ENCODE measurements at regions not wholly inside any gene's neighbourhood (a gene's known extent, or its start where the extent isn't known, plus 50 kb on each side); places are given as distances from the start of the nearest gene placed in this dataset.

DNA sequence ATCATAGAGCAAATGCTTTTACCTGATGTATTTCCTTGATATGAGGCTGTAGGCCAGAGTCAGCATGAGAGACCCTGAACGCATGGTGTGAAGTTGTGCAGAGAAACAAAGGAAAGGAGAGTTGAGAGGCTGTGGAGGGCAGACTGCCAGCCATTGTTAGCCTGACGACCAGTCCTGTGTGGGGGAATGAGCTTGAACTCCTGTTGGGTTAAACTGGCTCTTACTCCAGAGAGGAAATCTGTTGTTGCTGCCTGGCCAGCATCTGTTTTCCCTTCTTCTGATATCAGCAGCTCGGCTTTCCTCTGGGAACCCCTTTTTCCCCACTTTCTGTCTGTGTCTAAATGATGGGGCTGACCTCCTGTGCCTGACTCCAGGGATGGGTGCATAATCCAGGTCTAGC, 158.2 kb upstream of the ZFP64 start:
- no peak overlapping the region for H3K4me3 ChIP-seq
- no peaks in the 10 kb centered on the region for H3K27me3 ChIP-seq (ENCODE audit: insufficient read depth, low read depth)
- intact Hi-C loops (cut with micrococcal nuclease; ENCODE audit: unreplicated experiment) = no loop called here
- H3F3A ChIP-seq (ENCODE audit: insufficient read depth, low read depth) = no peaks in the 10 kb centered on the region
- H2AFZ ChIP-seq = no peak overlapping the region
- no peak overlapping the region for H3K4me2 ChIP-seq
- no TSS peak for BruUV-seq (replicated peaks)
- H4K20me1 ChIP-seq (ENCODE audit: insufficient read depth) = no peaks in the 10 kb centered on the region; the same call in 1 of the 2 replicates
- H3K9me2 ChIP-seq (ENCODE audit: insufficient read depth) = no peaks in the 10 kb centered on the region
- CTCF ChIA-PET = no interaction called here
- POLR2A ChIA-PET (ENCODE audit: unreplicated experiment) = no interaction called here
- no peak for DNase-seq
- H3K4me1 ChIP-seq (replicated peaks; ENCODE audit: insufficient read depth) = peaks cover 10% of the 10 kb centered on the region
- H3K36me3 ChIP-seq (ENCODE audit: low read depth) = no peaks in the 10 kb centered on the region
- no peak overlapping the region for H3K27ac ChIP-seq
- TF ChIP-seq, protein P1, sequence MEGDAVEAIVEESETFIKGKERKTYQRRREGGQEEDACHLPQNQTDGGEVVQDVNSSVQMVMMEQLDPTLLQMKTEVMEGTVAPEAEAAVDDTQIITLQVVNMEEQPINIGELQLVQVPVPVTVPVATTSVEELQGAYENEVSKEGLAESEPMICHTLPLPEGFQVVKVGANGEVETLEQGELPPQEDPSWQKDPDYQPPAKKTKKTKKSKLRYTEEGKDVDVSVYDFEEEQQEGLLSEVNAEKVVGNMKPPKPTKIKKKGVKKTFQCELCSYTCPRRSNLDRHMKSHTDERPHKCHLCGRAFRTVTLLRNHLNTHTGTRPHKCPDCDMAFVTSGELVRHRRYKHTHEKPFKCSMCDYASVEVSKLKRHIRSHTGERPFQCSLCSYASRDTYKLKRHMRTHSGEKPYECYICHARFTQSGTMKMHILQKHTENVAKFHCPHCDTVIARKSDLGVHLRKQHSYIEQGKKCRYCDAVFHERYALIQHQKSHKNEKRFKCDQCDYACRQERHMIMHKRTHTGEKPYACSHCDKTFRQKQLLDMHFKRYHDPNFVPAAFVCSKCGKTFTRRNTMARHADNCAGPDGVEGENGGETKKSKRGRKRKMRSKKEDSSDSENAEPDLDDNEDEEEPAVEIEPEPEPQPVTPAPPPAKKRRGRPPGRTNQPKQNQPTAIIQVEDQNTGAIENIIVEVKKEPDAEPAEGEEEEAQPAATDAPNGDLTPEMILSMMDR (conservative IDR thresholded peaks at IDR 0.05) = no peak
- no peak for TF ChIP-seq EZH2 (IDR thresholded peaks at IDR 0.05; ENCODE audit: low read depth)
- no peaks in the 10 kb centered on the region for H3K9me3 ChIP-seq (ENCODE audit: insufficient read depth, low read depth)
- 0 out of 2 replicates have a peak, but pooled peaks cover 8% of the 10 kb centered on the region for H3K79me2 ChIP-seq (ENCODE audit: low read depth)

DNA sequence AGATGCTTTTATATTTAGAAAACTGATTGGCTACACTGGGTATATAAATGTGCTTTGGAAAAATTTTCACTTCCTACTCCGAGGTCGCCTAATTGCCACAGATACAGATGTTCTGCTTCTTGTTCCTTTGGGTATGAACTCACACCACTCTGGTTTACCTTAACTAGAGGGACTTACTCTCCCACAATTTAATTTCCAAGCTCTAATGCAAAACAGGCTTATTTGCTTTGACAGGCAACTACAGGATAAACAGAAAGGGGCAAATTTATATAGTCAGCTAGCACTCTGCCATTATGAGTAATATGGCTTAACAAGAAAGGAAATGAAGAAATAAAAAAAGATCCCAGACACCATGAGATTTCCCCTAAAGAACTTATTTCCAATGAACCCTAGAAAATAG, 156.9 kb upstream of the ZFP64 start:
- POLR2A ChIA-PET (ENCODE audit: unreplicated experiment) = no interaction called here

GRCh38 chr20:52346797-52347196, 155.2 kb upstream of the ZFP64 start:
- no peak overlapping the region for H3K27ac ChIP-seq
- H3K79me2 ChIP-seq (ENCODE audit: low read depth) = 0 out of 2 replicates have a peak, but pooled peaks cover 17% of the 10 kb centered on the region
- peaks cover 10% of the 10 kb centered on the region for H3K4me1 ChIP-seq (replicated peaks; ENCODE audit: insufficient read depth)
- H2AFZ ChIP-seq = no peak overlapping the region
- TF ChIP-seq, protein P1 (conservative IDR thresholded peaks at IDR 0.05) = no peak
- TF ChIP-seq EZH2 (IDR thresholded peaks at IDR 0.05; ENCODE audit: low read depth) = no peak
- H3K4me2 ChIP-seq = 0 out of 2 replicates have a peak overlapping the region, but pooled peaks have one; percentile 2
- H4K20me1 ChIP-seq (ENCODE audit: insufficient read depth) = no peaks in the 10 kb centered on the region
- ChIA-PET POLR2A (ENCODE audit: unreplicated experiment) (no interaction called here), CTCF (no interaction called here)
- intact Hi-C loops (cut with micrococcal nuclease; ENCODE audit: unreplicated experiment) = no loop called here
- peak in 1 of 2 experiments; percentile 65 for DNase-seq
- no peaks in the 10 kb centered on the region for H3K9me2 ChIP-seq (ENCODE audit: insufficient read depth)
- BruUV-seq (replicated peaks) = no TSS peak
- H3K9me3 ChIP-seq (ENCODE audit: insufficient read depth, low read depth) = no peaks in the 10 kb centered on the region
- H3K4me3 ChIP-seq = no peak overlapping the region
- H3K27me3 ChIP-seq (ENCODE audit: insufficient read depth, low read depth) = no peaks in the 10 kb centered on the region
- H3F3A ChIP-seq (ENCODE audit: insufficient read depth, low read depth) = no peaks in the 10 kb centered on the region
- H3K36me3 ChIP-seq (ENCODE audit: low read depth) = no peaks in the 10 kb centered on the region

More for the DNA sequence above, 156.9 kb upstream of the ZFP64 start:
- H4K20me1 ChIP-seq (ENCODE audit: insufficient read depth) = no peaks in the 10 kb centered on the region; the same call in 1 of the 2 replicates
- H3K27ac ChIP-seq = no peak overlapping the region
- CTCF ChIA-PET = no interaction called here
- intact Hi-C loops (cut with micrococcal nuclease; ENCODE audit: unreplicated experiment) = no loop called here
- DNase-seq = no peak
- no peak overlapping the region for H2AFZ ChIP-seq
- peaks cover 10% of the 10 kb centered on the region for H3K4me1 ChIP-seq (replicated peaks; ENCODE audit: insufficient read depth)
- no peak for TF ChIP-seq EZH2 (IDR thresholded peaks at IDR 0.05; ENCODE audit: low read depth)
- TF ChIP-seq, protein P1 (conservative IDR thresholded peaks at IDR 0.05) = no peak
- H3K36me3 ChIP-seq (ENCODE audit: low read depth) = no peaks in the 10 kb centered on the region
- BruUV-seq (replicated peaks) = no TSS peak
- 0 out of 2 replicates have a peak, but pooled peaks cover 8% of the 10 kb centered on the region for H3K79me2 ChIP-seq (ENCODE audit: low read depth)
- no peak overlapping the region for H3K4me2 ChIP-seq
- H3K4me3 ChIP-seq = no peak overlapping the region
- no peaks in the 10 kb centered on the region for H3K9me2 ChIP-seq (ENCODE audit: insufficient read depth)
- H3F3A ChIP-seq (ENCODE audit: insufficient read depth, low read depth) = no peaks in the 10 kb centered on the region
- no peaks in the 10 kb centered on the region for H3K9me3 ChIP-seq (ENCODE audit: insufficient read depth, low read depth)
- no peaks in the 10 kb centered on the region for H3K27me3 ChIP-seq (ENCODE audit: insufficient read depth, low read depth)

Measured in PC-9 (cell line).